ENCODE measurements at regions not wholly inside any gene's neighbourhood (a gene's known extent, or its start where the extent isn't known, plus 50 kb on each side); places are given as distances from the start of the nearest gene placed in this dataset.

GRCh38 chrX:38482183-38482582, 79.2 kb upstream of the TSPAN7 start:
- no peak for TF ChIP-seq CTCF (IDR thresholded peaks at IDR 0.05)
- TF ChIP-seq POLR2A (IDR thresholded peaks at IDR 0.05), result no peak
- TF ChIP-seq POLR2AphosphoS5 (IDR thresholded peaks at IDR 0.05), result no peak
- TF ChIP-seq EP300 (IDR thresholded peaks at IDR 0.05), result no peak
